ENCODE measurements at regions not wholly inside any gene's neighbourhood (a gene's known extent, or its start where the extent isn't known, plus 50 kb on each side); places are given as distances from the start of the nearest gene placed in this dataset.

DNA sequence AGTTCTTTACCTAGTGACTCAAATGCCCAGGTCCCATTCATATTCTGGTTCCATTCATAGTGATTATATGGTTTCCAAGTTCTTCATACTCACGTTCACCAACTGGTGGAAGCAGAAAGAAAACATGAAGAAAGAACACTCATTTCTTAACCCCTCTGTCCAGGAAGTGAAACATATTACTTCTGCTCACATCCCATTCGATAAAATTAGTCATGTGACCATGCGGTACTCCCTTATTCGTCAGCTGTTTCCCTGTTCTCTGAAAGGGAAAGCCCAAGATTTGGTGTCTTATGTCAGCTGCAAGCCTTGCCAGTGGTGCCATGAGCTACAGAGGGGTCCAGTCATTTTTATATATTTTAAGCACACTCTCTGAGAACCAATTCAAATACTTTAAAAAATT lies 387.0 kb upstream of the DMAC1 start:
- DNase-seq, result no peak

DNA sequence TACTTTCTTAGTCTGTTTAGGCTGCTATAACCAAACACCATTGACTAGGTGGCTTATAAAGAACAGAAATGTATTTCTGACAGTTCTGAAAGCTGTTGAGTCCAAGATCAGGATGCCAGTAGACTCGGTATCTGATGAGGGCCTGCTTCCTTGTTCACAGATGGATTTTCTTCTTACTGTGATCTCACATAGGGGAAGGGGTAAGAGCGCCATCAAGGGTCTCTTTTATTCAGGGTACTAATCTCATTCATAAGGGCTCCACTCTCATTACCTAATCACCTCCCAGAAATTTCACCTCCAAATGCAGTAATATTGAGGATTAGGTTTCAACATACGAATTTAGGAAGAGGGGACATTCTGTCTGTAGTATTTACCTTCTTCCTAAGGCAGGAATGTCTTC lies 384.0 kb upstream of the DMAC1 start:
- no peak for DNase-seq

DNA sequence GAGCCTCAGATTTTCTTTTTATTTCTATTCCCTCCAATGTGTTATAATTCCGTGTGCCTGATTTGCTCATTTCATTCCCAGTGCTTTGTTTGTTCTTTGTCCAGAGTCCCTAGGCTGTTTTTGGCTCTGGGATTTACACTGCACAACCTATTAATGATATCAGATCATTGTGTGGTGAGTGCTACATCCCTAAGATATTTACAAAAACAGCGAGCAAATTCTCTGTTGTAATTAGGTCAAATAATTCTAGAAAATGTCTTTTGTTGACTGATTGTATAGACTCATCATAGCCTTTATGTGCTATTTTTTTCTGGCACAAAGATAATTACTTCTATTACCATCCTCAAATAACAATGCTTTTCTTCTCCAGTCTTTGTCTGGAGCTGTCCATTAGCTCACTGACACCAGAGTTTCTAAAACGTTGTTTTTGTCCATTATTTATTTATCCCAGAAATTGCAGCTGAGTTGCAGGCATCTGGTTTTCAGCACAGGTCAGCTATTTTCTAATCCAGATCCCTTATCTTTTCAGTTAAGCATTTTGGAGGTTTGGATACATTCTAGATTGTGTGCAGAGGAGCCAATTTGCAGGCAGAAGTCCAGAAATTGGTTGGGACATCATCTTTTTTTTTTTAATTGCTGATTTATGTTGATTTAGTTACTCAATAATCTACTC lies 379.9 kb upstream of the DMAC1 start:
- no peak for DNase-seq

DNA sequence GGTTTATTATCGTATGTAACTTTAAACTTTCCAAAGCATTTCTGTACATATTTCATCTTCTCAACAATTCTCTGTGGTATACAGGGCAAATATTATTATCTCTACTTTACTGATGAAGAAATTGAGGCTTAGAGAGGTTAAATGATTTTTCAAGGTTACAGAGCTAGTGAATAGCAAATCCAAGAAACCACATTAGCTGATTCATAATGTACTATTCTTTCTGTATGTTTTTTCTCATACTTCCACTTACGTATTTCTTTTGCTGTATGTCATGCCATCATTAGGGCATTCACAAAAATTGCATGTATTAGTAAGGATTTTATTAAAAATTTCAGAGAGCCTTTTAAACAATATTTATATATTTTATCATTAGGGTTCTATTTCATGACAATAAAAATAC lies 372.4 kb upstream of the DMAC1 start:
- DNase-seq, result no peak

DNA sequence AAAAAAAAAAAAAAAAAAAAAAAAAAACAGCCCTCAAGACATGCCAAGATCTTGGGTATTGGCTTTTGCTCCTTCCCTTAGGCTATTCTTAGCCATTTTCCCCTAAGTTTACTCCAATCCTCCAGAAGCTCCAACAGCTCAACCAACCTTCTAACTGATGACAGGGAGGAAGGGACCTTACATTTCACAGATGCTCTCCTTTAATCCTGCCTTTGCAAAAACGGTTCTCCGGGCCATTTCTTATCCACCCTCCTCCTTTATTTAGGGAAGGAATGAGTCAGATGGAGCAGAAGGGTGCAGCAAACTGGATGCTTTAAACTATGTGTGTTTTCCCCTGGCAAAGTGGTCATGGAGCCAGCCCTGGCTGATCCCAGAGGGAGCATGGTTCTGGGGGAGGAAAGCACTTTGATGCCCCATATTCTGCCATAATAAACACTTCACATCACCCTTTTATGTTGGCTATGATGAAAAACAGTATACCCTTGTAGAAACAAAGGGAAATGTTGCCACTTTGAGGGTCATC lies 369.4 kb upstream of the DMAC1 start:
- DNase-seq, result no peak

DNA sequence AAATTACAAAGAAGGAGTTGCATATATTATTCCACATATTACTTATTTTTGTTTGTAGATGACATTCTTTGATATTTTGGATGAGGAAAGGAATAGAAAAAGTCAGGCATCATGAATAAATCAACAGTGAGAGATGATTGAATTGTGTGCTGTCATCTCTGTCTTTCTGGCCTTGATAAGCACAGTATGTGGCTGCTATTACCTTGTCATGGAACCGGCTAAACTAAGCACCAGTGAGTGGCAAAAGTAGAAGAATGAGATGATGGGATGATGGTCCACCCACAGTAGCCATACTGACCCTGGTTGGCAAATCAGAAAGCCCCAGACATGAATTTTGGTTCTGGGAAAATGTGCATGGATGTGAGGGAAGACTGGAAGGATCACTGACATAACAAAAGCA lies 361.2 kb upstream of the DMAC1 start:
- no peak for DNase-seq

DNA sequence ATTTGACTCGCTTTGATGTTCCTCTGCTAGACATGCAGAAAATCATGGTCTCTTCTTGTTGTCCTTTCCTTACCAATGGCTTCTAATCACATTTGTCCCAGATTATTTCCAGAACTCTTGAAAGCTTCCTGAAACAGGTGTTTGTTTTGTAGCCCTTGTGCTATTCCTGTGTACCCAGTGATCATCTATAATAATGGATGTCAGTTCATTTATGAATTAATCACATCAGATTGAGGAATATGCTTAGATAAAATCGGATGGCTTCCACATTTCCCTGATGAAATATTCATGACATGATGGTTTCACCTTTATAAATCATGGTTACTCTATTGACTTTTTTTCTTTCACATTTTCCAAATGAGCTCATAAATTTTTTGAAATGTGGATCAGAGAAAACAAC lies 359.0 kb upstream of the DMAC1 start:
- no peak for DNase-seq

DNA sequence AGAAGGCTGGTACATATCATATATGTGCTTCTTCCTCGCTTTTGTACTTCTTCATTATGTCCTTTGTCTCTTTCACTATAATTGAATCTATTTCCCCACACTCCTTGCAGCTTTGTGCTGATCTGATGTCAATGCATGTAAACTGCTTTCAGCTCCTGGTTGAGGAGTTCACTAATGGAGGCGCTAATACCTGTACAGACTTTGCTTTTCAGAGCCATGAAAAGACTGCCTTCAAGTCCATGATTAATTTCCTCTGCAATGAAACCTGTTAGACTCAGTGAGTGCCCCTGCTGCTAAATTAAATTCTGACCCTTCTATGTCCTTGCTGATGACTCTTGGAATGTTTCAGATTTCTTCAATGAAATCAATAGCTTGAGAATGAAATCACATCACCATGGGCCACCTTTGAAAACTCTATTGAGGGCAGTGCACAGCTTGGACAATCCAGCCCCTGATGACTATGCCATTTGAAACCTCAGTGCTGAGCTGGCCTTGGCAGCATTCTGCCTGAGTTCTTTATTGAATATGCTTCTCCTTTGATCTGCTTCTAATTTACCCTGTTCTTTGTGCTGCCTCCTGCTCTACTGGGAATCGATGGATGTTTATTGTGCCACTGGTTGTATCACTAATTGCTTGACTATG lies 358.2 kb upstream of the DMAC1 start:
- DNase-seq, result no peak

DNA sequence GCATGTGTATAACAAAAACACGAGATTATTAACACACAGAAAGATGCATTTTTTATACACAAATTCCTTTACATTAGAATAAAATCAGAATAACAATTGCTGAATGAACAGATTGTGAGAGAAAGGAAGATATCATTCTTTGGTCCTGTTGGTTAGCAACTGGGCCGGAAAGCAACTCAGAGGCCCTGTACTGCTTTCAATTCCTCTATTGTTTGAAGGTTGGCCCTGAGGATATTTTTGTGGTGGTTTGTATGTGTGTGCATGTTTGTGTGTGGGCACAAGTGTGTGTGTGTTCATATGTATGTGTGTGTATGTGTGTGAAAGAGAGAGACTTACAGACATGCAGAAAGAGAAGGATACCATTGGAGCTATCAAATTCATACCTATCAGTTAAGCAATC lies 356.8 kb upstream of the DMAC1 start:
- no peak for DNase-seq

DNA sequence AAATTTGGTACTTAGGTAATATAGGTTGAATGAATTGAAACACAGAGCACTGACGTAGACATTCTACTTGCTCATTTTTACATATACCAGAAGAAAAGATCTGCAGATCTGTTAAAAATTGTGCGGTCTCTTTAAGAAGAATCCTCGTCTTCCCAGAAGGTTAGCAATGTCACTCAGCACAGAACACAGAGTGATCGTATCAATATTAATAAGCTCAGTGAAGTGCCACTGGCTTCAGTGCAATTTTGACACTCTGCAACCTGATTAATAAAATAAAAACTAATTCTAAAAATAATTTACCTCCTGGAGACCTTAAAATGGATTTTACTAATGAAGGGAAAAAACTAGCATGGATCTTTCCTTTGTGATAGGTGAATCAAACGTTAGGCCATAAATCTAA lies 356.1 kb upstream of the DMAC1 start:
- no peak for DNase-seq

DNA sequence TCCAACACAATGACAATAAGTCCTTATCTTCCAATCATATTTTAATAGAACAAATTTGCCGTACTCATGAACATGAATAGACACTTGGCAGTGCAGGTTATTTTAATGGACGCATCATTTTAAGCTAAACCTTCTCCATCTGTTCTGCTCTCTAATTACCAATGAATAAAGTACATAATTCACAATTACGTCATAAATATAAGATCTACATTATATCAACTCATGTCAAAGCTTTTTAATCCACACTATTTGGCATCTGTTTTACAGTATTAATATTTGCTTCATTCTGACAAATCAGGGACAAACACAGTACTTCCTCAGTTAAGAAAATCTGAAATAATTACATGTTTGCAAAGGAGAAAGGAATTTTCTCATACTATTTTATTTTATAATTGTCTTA lies 344.1 kb upstream of the DMAC1 start:
- no peak for DNase-seq

DNA sequence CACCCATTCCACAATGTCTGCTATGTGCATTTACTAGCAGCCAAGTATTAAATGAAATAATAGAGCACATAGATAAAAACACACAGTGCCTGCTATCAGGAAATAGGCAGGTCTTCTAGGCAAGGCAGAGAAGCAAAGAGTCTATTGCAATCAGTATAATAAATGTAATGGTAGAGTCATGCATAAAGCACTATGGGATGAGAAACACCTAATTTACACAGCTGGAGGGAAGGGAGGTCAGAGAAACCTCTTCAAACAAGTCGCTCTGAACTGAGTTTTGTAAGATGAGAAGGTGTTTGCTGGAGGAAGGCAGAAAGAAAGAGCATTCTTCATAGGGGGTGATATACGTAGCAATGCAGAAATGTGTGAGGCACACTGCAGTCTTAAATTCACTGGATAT lies 341.0 kb upstream of the DMAC1 start:
- DNase-seq, result no peak

DNA sequence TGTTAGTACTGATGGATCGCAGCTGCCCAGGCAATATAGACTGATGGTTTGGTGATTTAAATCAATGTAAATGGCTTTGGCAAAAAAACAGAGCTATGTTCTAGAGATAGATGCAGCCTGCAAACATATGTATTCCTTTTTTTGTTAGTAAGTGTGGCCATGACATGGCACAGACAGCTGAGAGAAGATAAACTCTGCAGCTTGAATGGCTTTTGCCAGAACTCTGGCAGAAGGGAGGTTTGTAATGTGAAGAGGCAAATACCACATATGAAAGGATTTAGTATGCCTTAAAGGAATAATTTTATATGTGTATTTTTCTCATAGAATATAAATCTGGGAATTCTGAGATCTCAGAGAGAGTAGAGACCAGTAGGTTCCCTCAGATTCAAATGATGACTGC lies 340.2 kb upstream of the DMAC1 start:
- no peak for DNase-seq

DNA sequence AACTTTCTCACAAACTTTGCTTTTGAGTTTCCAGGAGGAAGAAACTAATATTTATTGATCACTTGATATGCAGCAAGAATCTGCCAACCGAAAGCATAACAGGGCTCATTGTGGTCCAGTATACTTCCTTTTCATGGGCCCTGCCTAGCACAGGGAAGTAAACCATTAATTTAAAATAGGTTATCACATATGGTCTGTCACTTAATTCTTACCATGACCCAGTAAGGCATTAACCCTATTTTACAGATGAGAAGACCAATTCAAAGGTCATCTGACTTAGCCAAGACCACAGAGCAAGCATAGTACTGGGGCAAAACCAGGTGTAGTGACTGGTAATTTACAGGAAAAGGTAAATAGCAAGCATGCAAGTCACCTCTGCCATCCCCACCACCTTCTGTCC lies 336.9 kb upstream of the DMAC1 start:
- DNase-seq, result no peak

DNA sequence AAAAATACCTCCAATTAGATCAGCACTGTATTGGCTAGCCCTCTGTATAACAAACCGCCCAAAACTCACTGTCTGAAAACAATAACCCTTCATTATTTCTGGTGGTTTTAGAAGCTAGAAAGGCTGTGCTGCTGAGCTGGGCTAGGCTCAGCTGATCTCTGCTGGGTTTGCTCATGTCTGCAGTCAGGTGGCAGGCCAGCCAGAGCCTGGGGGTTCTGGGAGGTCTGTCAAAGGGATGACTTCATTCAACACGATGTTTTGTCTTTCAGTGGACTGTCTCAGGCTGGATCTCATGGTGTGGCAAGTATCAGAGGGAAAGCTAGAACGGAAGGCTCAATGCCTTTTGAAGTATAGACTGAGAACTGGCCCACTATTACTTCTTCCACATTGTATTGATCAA lies 335.1 kb upstream of the DMAC1 start:
- no peak for DNase-seq

DNA sequence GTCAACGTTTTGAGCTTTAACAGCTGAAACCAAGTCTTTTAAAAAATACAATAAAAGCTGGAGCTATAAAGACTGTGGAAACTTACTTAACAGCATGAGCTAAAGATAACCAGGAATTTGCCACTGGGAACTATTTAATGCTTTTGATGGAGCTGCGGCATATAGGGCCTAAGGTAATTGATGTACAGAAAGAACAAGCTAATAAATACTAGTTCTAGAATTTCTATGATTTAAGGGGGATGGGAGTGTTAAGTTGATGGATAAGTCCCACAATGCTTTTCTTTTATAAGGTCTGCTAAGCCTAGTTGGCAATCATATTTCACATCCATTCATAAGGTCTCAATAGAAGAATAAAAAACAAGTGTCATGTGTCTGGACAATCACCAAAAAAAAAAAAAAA lies 334.0 kb upstream of the DMAC1 start:
- no peak for DNase-seq

DNA sequence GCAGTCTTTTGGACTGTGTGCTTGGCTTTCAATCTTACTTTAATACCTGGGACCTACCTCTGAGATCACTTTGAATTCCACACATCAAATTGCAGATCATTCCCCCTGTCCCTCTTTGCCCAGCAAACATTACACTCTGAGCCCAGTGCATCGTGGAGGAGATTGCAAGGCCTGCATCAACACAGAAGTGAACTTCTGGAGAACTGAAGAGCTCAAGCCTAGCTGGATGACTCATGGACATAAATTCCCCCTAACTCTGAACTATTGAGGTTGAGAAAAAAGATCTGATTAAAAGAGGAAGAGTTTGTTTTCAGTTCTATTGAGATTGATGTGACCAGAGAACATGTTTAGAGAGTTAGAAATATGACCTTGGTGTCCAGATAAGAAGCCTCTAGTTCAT lies 316.0 kb upstream of the DMAC1 start:
- no peak for DNase-seq

DNA sequence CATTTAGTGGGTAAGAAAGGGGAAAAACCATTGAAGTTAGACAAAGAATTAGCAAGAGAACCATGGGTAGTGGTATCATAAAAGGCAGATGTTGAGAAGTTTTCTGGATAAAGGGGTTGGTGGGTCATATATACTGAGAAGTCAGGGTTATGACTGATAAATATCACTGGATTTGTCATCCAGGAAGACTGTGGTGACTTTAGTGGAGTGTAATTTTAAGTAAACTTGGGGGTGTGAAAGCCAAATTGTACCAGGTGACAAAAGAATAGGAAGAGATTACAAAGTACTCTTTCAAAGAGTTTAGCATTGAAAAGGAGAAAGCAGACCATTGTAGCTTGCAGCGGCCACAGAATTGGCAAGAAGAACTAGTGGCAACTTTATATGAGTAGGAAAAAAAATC lies 315.2 kb upstream of the DMAC1 start:
- DNase-seq, result no peak

DNA sequence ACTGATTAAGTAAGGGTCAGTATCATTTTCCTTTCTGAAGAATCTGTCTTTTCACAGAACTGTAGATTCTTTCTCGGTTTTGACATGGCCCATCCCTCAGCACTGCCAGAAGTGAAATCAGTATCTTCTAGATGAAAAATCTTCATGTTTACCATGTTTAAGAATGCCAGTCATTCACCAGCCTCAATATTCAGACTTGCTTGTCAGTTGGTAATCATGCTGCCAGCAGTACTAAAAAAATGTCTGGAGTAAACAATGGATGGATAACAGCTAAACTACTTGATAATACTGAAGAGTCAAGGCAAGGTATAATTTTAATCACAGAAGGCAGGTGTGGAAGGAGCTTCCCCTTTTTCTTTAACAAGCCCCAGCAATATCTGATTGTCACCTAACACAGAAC lies 306.8 kb upstream of the DMAC1 start:
- DNase-seq, result no peak

DNA sequence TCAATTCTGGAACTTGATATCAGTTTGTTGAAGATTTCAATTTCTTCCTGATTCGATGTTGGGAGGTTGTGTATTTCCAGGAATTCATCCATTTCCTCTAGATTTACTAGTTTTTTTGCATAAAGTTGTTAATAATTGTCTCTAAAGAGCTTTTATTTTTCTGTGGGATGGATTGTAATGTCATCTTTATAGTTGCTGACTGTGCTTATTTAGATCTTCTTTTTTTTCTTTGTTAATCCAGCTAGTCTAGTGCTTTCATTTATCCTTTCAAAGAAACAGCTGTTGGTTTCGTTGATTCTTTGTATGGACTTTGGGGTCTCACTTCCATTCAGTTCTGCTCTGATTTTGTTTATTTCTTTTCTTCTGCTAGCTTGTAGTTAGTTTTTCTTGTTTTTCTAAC lies 302.0 kb upstream of the DMAC1 start:
- no peak for DNase-seq

DNA sequence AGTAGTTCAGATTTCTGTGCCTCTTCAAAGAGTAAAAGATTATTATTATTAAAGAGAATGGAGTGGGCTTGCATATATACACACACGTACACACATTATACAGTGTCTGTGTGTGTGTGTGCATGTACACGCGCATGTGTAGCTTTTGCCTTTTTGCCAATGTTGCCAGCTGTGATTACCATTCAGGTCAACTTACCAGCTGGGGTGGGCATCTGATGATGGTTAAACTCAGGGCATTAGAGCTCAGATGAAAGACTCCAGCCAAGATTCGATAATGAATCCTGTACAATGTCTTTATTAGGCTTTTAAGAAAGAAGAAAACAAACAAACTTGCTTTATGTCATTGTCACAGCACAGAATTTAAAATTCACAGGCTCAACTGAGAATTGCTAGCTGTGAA lies 296.5 kb upstream of the DMAC1 start:
- no peak for DNase-seq

DNA sequence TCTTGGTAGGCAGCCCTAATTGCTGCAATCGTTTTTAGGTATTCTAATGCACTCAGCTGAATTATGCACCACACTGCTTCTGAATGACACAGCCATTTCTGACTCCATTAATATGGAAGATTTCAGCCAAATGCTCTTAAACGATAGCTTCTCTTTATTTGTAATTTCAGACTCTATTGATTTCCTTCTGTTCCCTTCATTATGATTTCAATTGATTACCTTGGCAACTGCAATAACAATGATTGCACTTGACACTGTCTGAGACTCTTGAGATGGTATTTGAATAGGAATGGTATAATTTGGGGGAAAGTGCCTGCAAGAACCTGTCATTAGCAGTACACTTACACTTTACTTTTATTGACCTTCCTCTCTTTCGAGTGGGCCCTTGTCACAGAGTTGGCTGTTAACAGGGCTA lies 296.1 kb upstream of the DMAC1 start:
- no peak for DNase-seq

DNA sequence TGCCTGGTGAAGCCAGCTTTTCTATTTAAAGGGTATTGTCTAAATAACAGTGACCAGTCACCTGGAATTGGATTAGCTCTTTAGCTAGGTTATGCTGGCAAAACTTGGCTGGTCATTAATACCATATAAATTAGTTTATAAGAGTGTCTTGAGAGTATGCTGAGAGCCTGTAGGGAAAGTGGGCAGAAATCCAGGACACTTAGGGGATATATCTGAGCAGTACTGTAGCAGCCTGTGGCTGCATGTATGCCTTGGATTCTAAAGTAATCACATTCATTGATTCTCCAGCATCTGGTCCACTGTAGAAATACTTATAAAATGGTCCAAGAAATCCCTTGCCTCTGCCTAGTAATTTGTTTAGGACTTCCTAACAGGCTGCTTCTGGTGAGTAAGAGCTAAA lies 288.9 kb upstream of the DMAC1 start:
- DNase-seq, result no peak

DNA sequence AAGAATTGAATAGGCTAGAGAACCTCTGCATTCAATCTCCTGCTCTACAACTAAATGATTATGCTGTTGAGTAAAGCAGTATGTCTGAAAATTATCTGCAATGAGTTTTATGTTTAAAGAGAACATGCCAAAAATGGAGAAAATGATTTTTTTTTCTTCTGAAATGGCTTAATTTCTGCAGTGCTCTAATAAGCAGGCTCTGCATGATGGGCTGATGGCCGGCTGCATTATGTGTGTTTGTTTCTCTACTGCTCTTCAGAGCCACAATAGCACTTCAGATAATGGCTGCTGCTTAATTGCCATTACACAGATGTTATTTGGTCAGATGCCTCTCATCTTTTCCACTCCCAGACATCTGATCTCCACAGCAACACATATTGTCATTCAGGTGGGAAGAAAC lies 286.4 kb upstream of the DMAC1 start:
- DNase-seq, result no peak

DNA sequence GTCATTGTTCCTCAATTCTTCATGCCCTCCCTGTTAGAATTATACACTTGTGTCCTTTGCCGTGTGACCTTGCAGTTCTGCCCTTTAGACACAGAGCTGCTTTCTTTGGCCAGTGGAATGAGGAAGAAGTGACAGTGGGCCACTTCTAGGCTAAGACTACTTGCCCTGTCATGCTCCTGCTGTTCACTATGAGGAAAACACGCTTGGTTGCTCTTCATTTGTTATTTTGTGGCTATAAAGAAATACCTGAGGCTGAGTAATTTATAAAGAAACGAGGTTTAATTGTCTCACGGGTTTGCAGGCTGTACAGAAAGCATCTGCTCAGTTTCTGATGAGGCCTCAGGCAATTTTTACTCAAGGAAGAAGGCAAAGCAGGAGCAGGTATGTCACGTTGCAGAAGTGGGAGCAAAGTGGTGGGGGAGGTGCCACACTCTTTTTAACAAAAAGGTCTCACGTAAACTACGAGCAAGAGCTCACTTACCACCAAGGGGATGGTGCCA lies 279.1 kb upstream of the DMAC1 start:
- no peak for DNase-seq
